H1 (cell line): ENCODE measurements at regions not wholly inside any gene's neighbourhood (a gene's known extent, or its start where the extent isn't known, plus 50 kb on each side); places are given as distances from the start of the nearest gene placed in this dataset.

Experiments
- CTCF ChIA-PET: fragments of 300-600 bp; sonication (Branson Sonifier 250); formaldehyde crosslinking; loops from one replicate; lab custom pipeline; 2021; ENCODE audit not compliant: partially characterized antibody; lab: Charles Lee
- POLR2A ChIA-PET: fragments of 300-600 bp; sonication (Branson Sonifier 250); formaldehyde crosslinking; loops from one replicate; lab custom pipeline; 2021; ENCODE audit warnings: inconsistent platforms; ENCODE audit not compliant: partially characterized antibody; lab: Charles Lee
- DNase-seq, 2 experiments: peaks; one replicate each; pipeline versions ENCODE4 v3.0.0 to v3.0.0-alpha.2; 2010 to 2022; ENCODE audit warnings: low spot score in 2 of 2, low read depth in 1 of 2, mixed read lengths in 1 of 2
- FAIRE-seq: peaks from 2 replicates; lab custom pipeline; 2011; peaks lifted over from hg19 to GRCh38; lab: Jason Lieb, UNC
- H2AFZ ChIP-seq: 2 replicates; pipeline ENCODE4 v1.8.1; 2012; ENCODE audit warnings: low read length, inconsistent platforms
- H2AK5ac ChIP-seq: 2 replicates; pipeline ENCODE4 v1.6.1; 2013; ENCODE audit warnings: low read depth, low read length
- H2BK120ac ChIP-seq: replicated peaks from 2 replicates; pipeline ENCODE3; 2013; ENCODE audit warnings: low read depth, low read length, inconsistent platforms
- H2BK12ac ChIP-seq: 2 replicates; pipeline ENCODE4 v1.6.1; 2013; ENCODE audit warnings: low read depth, low read length
- H2BK15ac ChIP-seq: 2 replicates; pipeline ENCODE4 v1.6.1; 2013; ENCODE audit warnings: low read length
- H2BK20ac ChIP-seq: 2 replicates; pipeline ENCODE4 v1.6.1; 2013; ENCODE audit warnings: low read length
- H2BK5ac ChIP-seq: 2 replicates; pipeline ENCODE4 v1.6.1; 2013; ENCODE audit warnings: low read depth, low read length
- H3K14ac ChIP-seq: 2 replicates; pipeline ENCODE4 v1.6.1; 2013; ENCODE audit warnings: inconsistent platforms; ENCODE audit not compliant: insufficient read length
- H3K18ac ChIP-seq: 2 replicates; pipeline ENCODE4 v1.6.1; 2013; ENCODE audit warnings: low read length; ENCODE audit errors: extremely low read depth
- H3K23ac ChIP-seq: 2 replicates; pipeline ENCODE4 v1.6.1; 2013; ENCODE audit warnings: inconsistent platforms; ENCODE audit not compliant: insufficient read length
- H3K23me2 ChIP-seq: 2 replicates; pipeline ENCODE4 v1.6.1; 2013; ENCODE audit warnings: low read depth, low read length
- H3K27ac ChIP-seq: 2 replicates; pipeline ENCODE4 v1.6.1; 2011; ENCODE audit warnings: low read depth, low read length, inconsistent platforms
- H3K27me3 ChIP-seq, 4 experiments: replicated peaks in 1 of 4; 1 replicate in 1 of 4; 2 replicates in 3 of 4; pipeline versions ENCODE4 v1.6.1 to v1.8.1; 2011 to 2013; ENCODE audit warnings: low read length in 3 of 4, mild to moderate bottlenecking in 3 of 4, inconsistent platforms in 2 of 4, mixed read lengths in 2 of 4, moderate library complexity in 1 of 4; ENCODE audit not compliant: control insufficient read depth in 3 of 4, insufficient read depth in 3 of 4; ENCODE audit errors: extremely low read depth in 1 of 4
- H3K36me3 ChIP-seq, 4 experiments: 2 replicates each; pipeline versions ENCODE4 v1.6.1 to v1.8.1; 2011 to 2013; ENCODE audit warnings: mild to moderate bottlenecking in 4 of 4, low read length in 3 of 4, moderate library complexity in 2 of 4, control low read depth in 1 of 4, inconsistent platforms in 1 of 4; ENCODE audit not compliant: insufficient read depth in 4 of 4, control insufficient read depth in 2 of 4
- H3K4ac ChIP-seq: replicated peaks from 2 replicates; pipeline ENCODE3; 2013; ENCODE audit warnings: low read length, low read depth, mixed read lengths, inconsistent platforms; ENCODE audit not compliant: insufficient read length
- H3K4me1 ChIP-seq, 4 experiments: replicated peaks in 1 of 4; 1 replicate in 1 of 4; 2 replicates in 3 of 4; pipeline versions ENCODE4 v1.6.1 to v1.8.1; 2011 to 2013; ENCODE audit warnings: low read length in 3 of 4, inconsistent platforms in 2 of 4, mixed read lengths in 1 of 4; ENCODE audit not compliant: insufficient read depth in 4 of 4, control insufficient read depth in 3 of 4
- H3K4me2 ChIP-seq, 2 experiments: 2 replicates each; pipeline versions ENCODE4 v1.6.1 to v1.8.1; 2011 to 2013; ENCODE audit warnings: low read depth in 2 of 2, low read length in 2 of 2, control low read depth in 1 of 2, inconsistent platforms in 1 of 2, mild to moderate bottlenecking in 1 of 2; ENCODE audit not compliant: insufficient read depth in 1 of 2
- H3K4me3 ChIP-seq, 4 experiments: fragments of 200-600, 300-600 bp in 1 of 4; sonication (generic), shearing (Covaris generic), sonication (Bioruptor Twin) in 1 of 4; 2 replicates each; pipeline versions ENCODE4 v1.5.1 to v1.8.1; 2011 to 2016; ENCODE audit warnings: low read length in 4 of 4, low read depth in 3 of 4, control low read depth in 2 of 4, inconsistent platforms in 2 of 4, mild to moderate bottlenecking in 2 of 4, mixed read lengths in 1 of 4, moderate library complexity in 1 of 4; ENCODE audit not compliant: insufficient read depth in 2 of 4; ENCODE audit errors: extremely low read depth in 1 of 4
- H3K56ac ChIP-seq: replicated peaks from 2 replicates; pipeline ENCODE3; 2013; ENCODE audit warnings: low read depth, mild to moderate bottlenecking, mixed read lengths, low read length, inconsistent platforms; ENCODE audit not compliant: insufficient read length
- H3K79me1 ChIP-seq: 2 replicates; pipeline ENCODE4 v1.6.1; 2013; ENCODE audit warnings: low read depth, low read length, control low read depth
- H3K79me2 ChIP-seq, 2 experiments: 2 replicates each; pipeline versions ENCODE4 v1.6.1 to v1.8.1; 2012 to 2013; ENCODE audit warnings: low read length in 2 of 2, mild to moderate bottlenecking in 2 of 2, inconsistent platforms in 1 of 2; ENCODE audit not compliant: insufficient read depth in 2 of 2, control insufficient read depth in 1 of 2
- H3K9ac ChIP-seq, 4 experiments: replicated peaks in 1 of 4; 1 replicate in 1 of 4; 2 replicates in 3 of 4; pipeline versions ENCODE4 v1.6.1 to v1.8.1; 2011 to 2013; ENCODE audit warnings: low read depth in 3 of 4, low read length in 3 of 4, control low read depth in 2 of 4, mild to moderate bottlenecking in 2 of 4, moderate library complexity in 2 of 4, inconsistent platforms in 1 of 4; ENCODE audit errors: extremely low read depth in 1 of 4
- H3K9me3 ChIP-seq, 2 experiments: 2 replicates each; pipeline versions ENCODE4 v1.6.1 to v1.8.1; 2012 to 2013; ENCODE audit warnings: mild to moderate bottlenecking in 2 of 2, moderate library complexity in 2 of 2, control low read depth in 1 of 2, inconsistent platforms in 1 of 2, low read depth in 1 of 2, low read length in 1 of 2, mixed read lengths in 1 of 2; ENCODE audit not compliant: insufficient read depth in 2 of 2
- H4K20me1 ChIP-seq, 2 experiments: replicated peaks in 1 of 2; 2 replicates each; pipeline versions ENCODE3 to v1.8.1; 2011 to 2013; ENCODE audit warnings: inconsistent platforms in 2 of 2, low read length in 2 of 2, mild to moderate bottlenecking in 1 of 2; ENCODE audit not compliant: insufficient read depth in 2 of 2, control insufficient read depth in 1 of 2
- H4K5ac ChIP-seq: 2 replicates; pipeline ENCODE4 v1.6.1; 2013; ENCODE audit warnings: low read length, low read depth, mixed read lengths, inconsistent platforms; ENCODE audit not compliant: insufficient read length
- H4K8ac ChIP-seq: 2 replicates; pipeline ENCODE4 v1.8.0; 2013; ENCODE audit warnings: mild to moderate bottlenecking, moderate library complexity, low read length, inconsistent platforms; ENCODE audit not compliant: insufficient read depth; ENCODE audit errors: extremely low read depth
- H4K91ac ChIP-seq: replicated peaks from 2 replicates; pipeline ENCODE3; 2013; ENCODE audit warnings: low read length, mixed read lengths, inconsistent platforms; ENCODE audit not compliant: insufficient read length
- ASH2L ChIP-seq: fragments of 200-600, 300-600 bp; sonication (generic); IDR thresholded peaks from one replicate; pipeline ENCODE4 v1.7.1; 2017; ENCODE audit warnings: low read length
- BACH1 ChIP-seq: IDR thresholded peaks from 2 replicates; pipeline ENCODE4 v1.6.1; 2012; ENCODE audit warnings: low read length, improper control_type of control experiment
- CBX8 ChIP-seq: fragments of 300-800, 300-1000 bp; sonication (generic); IDR thresholded peaks from 2 replicates; pipeline ENCODE4 v1.7.1; 2016; ENCODE audit warnings: low read depth, low read length, borderline replicate concordance
- CHD2 ChIP-seq: IDR thresholded peaks from 2 replicates; pipeline ENCODE4 v1.6.1; 2012; ENCODE audit warnings: low read length, improper control_type of control experiment
- EGR1 ChIP-seq: IDR thresholded peaks from 2 replicates; pipeline ENCODE4 v1.6.1; 2011; ENCODE audit warnings: low read depth, low read length, borderline replicate concordance
- HDAC2 ChIP-seq, 2 experiments: fragments of 300-600 bp in 1 of 2; sonication (generic) in 1 of 2; IDR thresholded peaks; 2 replicates each; pipeline ENCODE4 v1.6.1; 2011 to 2012; ENCODE audit warnings: low read depth in 2 of 2, low read length in 2 of 2, mild to moderate bottlenecking in 2 of 2, moderate library complexity in 2 of 2, borderline replicate concordance in 1 of 2, inconsistent platforms in 1 of 2
- SIX5 ChIP-seq: IDR thresholded peaks from 2 replicates; pipeline ENCODE4 v1.6.1; 2011; ENCODE audit warnings: mild to moderate bottlenecking, low read depth, low read length
- SP2 ChIP-seq: IDR thresholded peaks from 2 replicates; pipeline ENCODE4 v1.6.1; 2012; ENCODE audit warnings: mild to moderate bottlenecking, low read length, inconsistent platforms
- SUZ12 ChIP-seq: fragments of 200-600 bp; sonication (generic); IDR thresholded peaks from 2 replicates; pipeline ENCODE4 v1.6.1; 2012; ENCODE audit warnings: mild to moderate bottlenecking, inconsistent platforms, low read length, moderate library complexity, mixed read lengths
- WGBS, 2 experiments: shearing (Covaris generic) in 1 of 2; methylation state at CpG; one replicate each; pipeline versions ENCODE4 v1.1.6 to v1.1.7; 2013 to 2015; ENCODE audit warnings: low lambda C conversion rate in 2 of 2, mixed read lengths in 2 of 2, inconsistent platforms in 1 of 2, low coverage in 1 of 2, missing lambda C conversion rate in 1 of 2; ENCODE audit not compliant: insufficient replicate concordance in 2 of 2, insufficient coverage in 1 of 2, insufficient read length in 1 of 2; ENCODE audit errors: extremely low coverage in 1 of 2, missing lambda C conversion rate in 1 of 2; 5-methylcytosine and 5-hydroxymethylcytosine counted together

- CTCF ChIA-PET, result no interaction called here
- DNase-seq, result no peak
Observed at GRCh38 chr5:106171708-106172107, 1499.0 kb downstream of the EFNA5 start.

More at GRCh38 chr5:106171708-106172107, 1499.0 kb downstream of the EFNA5 start:
- Histone ChIP-seq H4K91ac (no peak overlapping the region), H3K36me3 (no peaks in the 10 kb centered on the region), H2BK15ac (no peak overlapping the region), H2BK120ac (no peak overlapping the region), H3K27ac (no peak overlapping the region), H3K9ac (no peak overlapping the region), H3K79me1 (no peaks in the 10 kb centered on the region), H3K56ac (no peak overlapping the region), H4K8ac (no peak overlapping the region), H3K27me3 (no peaks in the 10 kb centered on the region), H3K14ac (no peak overlapping the region), H2BK5ac (no peak overlapping the region), H3K4me3 (no peak overlapping the region), H3K23ac (no peak overlapping the region), H3K4ac (no peak overlapping the region), H3K23me2 (no peaks in the 10 kb centered on the region), H4K20me1 (no peaks in the 10 kb centered on the region), H2BK20ac (no peak overlapping the region), H4K5ac (no peak overlapping the region), H3K79me2 (no peaks in the 10 kb centered on the region), H2AK5ac (no peak overlapping the region), H2AFZ (no peak overlapping the region), H3K9me3 (peaks cover 3 to 9% of the 10 kb centered on the region in 2 experiments; a peak in 3 of 4 replicates), H3K18ac (no peak overlapping the region), H2BK12ac (no peak overlapping the region), H3K4me1 (no peaks in the 10 kb centered on the region), H3K4me2 (no peak overlapping the region)
- TF ChIP-seq SIX5 (no peak), SP2 (no peak), CBX8 (no peak), CHD2 (no peak), SUZ12 (no peak), ASH2L (no peak), HDAC2 (IDR thresholded peaks at IDR 0.05; ENCODE audit: borderline replicate concordance in 1 of 2, low read depth in 2 of 2, low read length in 2 of 2) (no peak), EGR1 (no peak), BACH1 (no peak)
- FAIRE-seq, result no peak
- POLR2A ChIA-PET, result interaction anchor here (0.7 kb wide), 1 partner anchor 61 kb away, joined by 3 read pairs; no protein-coding TSS in a partner anchor
- 83% methylated on average over 2 of the region's 2 CpGs; no CpG with 5 or more reads in 1 of the 2 experiments for WGBS, 2 experiments
